Smooth muscle cell (in vitro differentiated cells): ENCODE measurements at regions not wholly inside any gene's neighbourhood (a gene's known extent, or its start where the extent isn't known, plus 50 kb on each side); places are given as distances from the start of the nearest gene placed in this dataset.

Experiments used
- DNase-seq: peaks from one replicate; lab custom pipeline; 2025; ENCODE audit not compliant: unreplicated experiment; lab: John Stamatoyannopoulos, UW
- H2AFZ ChIP-seq: fragments of 200-600 bp; sonication (generic); 2 replicates; pipeline ENCODE4 v1.6.0; 2016; ENCODE audit warnings: antibody characterized with exemption, low read depth, mild to moderate bottlenecking
- H3F3A ChIP-seq: fragments of 200-600 bp; sonication (generic); 2 replicates; pipeline ENCODE4 v1.6.0; 2017; ENCODE audit warnings: antibody characterized with exemption, low read depth
- H3K27ac ChIP-seq: fragments of 200-600 bp; sonication (generic); 2 replicates; pipeline ENCODE4 v1.5.1; 2016; ENCODE audit warnings: low read depth, mild to moderate bottlenecking
- H3K27me3 ChIP-seq: fragments of 200-600 bp; sonication (generic); 2 replicates; pipeline ENCODE4 v1.6.1; 2016; ENCODE audit warnings: low read depth, mild to moderate bottlenecking
- H3K36me3 ChIP-seq: fragments of 200-600 bp; sonication (generic); 2 replicates; pipeline ENCODE4 v1.5.1; 2016; ENCODE audit warnings: low read depth
- H3K4me1 ChIP-seq: fragments of 200-600 bp; sonication (generic); 2 replicates; pipeline ENCODE4 v1.5.1; 2016; ENCODE audit warnings: low read depth
- H3K4me2 ChIP-seq: fragments of 200-600 bp; sonication (generic); 2 replicates; pipeline ENCODE4 v1.6.0; 2016; ENCODE audit warnings: mild to moderate bottlenecking
- H3K4me3 ChIP-seq: fragments of 200-600 bp; sonication (generic); 2 replicates; pipeline ENCODE4 v1.5.1; 2016; ENCODE audit warnings: mild to moderate bottlenecking
- H3K79me2 ChIP-seq: fragments of 200-600 bp; sonication (generic); 2 replicates; pipeline ENCODE4 v1.6.0; 2016; ENCODE audit warnings: low read depth, mild to moderate bottlenecking
- H3K9ac ChIP-seq: fragments of 200-600 bp; sonication (generic); 2 replicates; pipeline ENCODE4 v1.6.0; 2016; ENCODE audit warnings: low read depth
- H3K9me3 ChIP-seq: fragments of 200-600 bp; sonication (generic); replicated peaks from 2 replicates; pipeline ENCODE4 v1.5.1; 2016; ENCODE audit warnings: low read depth
- H4K20me1 ChIP-seq: fragments of 200-600 bp; sonication (generic); 2 replicates; pipeline ENCODE4 v1.6.0; 2016; ENCODE audit warnings: low read depth
- CTCF ChIP-seq: fragments of 200-600 bp; sonication (generic); IDR thresholded peaks from 2 replicates; pipeline ENCODE4 v1.5.1; 2017; ENCODE audit warnings: borderline replicate concordance, mild to moderate bottlenecking, antibody characterized with exemption; ENCODE audit not compliant: insufficient read depth, poor library complexity, severe bottlenecking
- WGBS: methylation state at CpG from one replicate; pipeline ENCODE4 v1.1.7; 2016; ENCODE audit warnings: low lambda C conversion rate; 5-methylcytosine and 5-hydroxymethylcytosine counted together

- H3F3A ChIP-seq, result no peaks in the 10 kb centered on the region
- no peak overlapping the region for H2AFZ ChIP-seq
- no peak overlapping the region for H3K27ac ChIP-seq
- 80% methylated on average over 5 of the region's 5 CpGs for WGBS
- H3K9ac ChIP-seq, result no peak overlapping the region
- H3K4me1 ChIP-seq, result no peaks in the 10 kb centered on the region
- no peak for TF ChIP-seq CTCF
- H3K4me2 ChIP-seq, result no peak overlapping the region
- H3K79me2 ChIP-seq, result no peaks in the 10 kb centered on the region
- H3K27me3 ChIP-seq, result no peaks in the 10 kb centered on the region
- no peaks in the 10 kb centered on the region for H4K20me1 ChIP-seq
- H3K36me3 ChIP-seq, result no peaks in the 10 kb centered on the region
- H3K9me3 ChIP-seq, result no peaks in the 10 kb centered on the region
- DNase-seq, result no peak
- H3K4me3 ChIP-seq, result no peak overlapping the region
These were observed 83.7 kb upstream of the CDH19 start for GRCh38 chr18:66687635-66688034.

GRCh38 chr18:66682855-66683322 is 79.0 kb upstream of the CDH19 start:
- H3K9me3 ChIP-seq, result no peaks in the 10 kb centered on the region
- DNase-seq, result no peak
- 53% methylated on average over 5 of the region's 5 CpGs for WGBS
- no peaks in the 10 kb centered on the region for H3K79me2 ChIP-seq
- no peak overlapping the region for H3K27ac ChIP-seq
- peak overlapping the region; percentile 24 for H3K4me3 ChIP-seq
- no peaks in the 10 kb centered on the region for H3F3A ChIP-seq
- no peak overlapping the region for H3K9ac ChIP-seq
- H3K4me2 ChIP-seq, result peak overlapping the region; percentile 63
- no peaks in the 10 kb centered on the region for H4K20me1 ChIP-seq
- no peaks in the 10 kb centered on the region for H3K4me1 ChIP-seq
- peak overlapping the region; percentile 81 for H2AFZ ChIP-seq
- H3K27me3 ChIP-seq, result no peaks in the 10 kb centered on the region
- no peaks in the 10 kb centered on the region for H3K36me3 ChIP-seq
- TF ChIP-seq CTCF, result no peak

GRCh38 chr18:66676699-66677098 is 72.8 kb upstream of the CDH19 start:
- WGBS, result 84% methylated on average over 4 of the region's 4 CpGs
- H3K4me3 ChIP-seq, result no peak overlapping the region
- no peaks in the 10 kb centered on the region for H3F3A ChIP-seq
- no peaks in the 10 kb centered on the region for H4K20me1 ChIP-seq
- H3K27ac ChIP-seq, result no peak overlapping the region
- TF ChIP-seq CTCF, result no peak
- H3K27me3 ChIP-seq, result no peaks in the 10 kb centered on the region
- no peaks in the 10 kb centered on the region for H3K36me3 ChIP-seq
- H3K4me2 ChIP-seq, result no peak overlapping the region
- no peak for DNase-seq
- H3K9me3 ChIP-seq, result no peaks in the 10 kb centered on the region
- H3K79me2 ChIP-seq, result no peaks in the 10 kb centered on the region
- H3K9ac ChIP-seq, result no peak overlapping the region
- no peaks in the 10 kb centered on the region for H3K4me1 ChIP-seq
- H2AFZ ChIP-seq, result no peak overlapping the region

- H3K4me2 ChIP-seq, result no peak overlapping the region
- no peak overlapping the region for H3K27ac ChIP-seq
- 17% methylated on average over 2 of the region's 2 CpGs for WGBS
- no peak overlapping the region for H3K9ac ChIP-seq
- no peaks in the 10 kb centered on the region for H3K79me2 ChIP-seq
- no peaks in the 10 kb centered on the region for H3K9me3 ChIP-seq
- no peaks in the 10 kb centered on the region for H3F3A ChIP-seq
- H3K4me3 ChIP-seq, result no peak overlapping the region
- no peaks in the 10 kb centered on the region for H3K4me1 ChIP-seq
- H2AFZ ChIP-seq, result peak overlapping the region; percentile 7
- no peaks in the 10 kb centered on the region for H3K36me3 ChIP-seq
- no peaks in the 10 kb centered on the region for H3K27me3 ChIP-seq
- no peaks in the 10 kb centered on the region for H4K20me1 ChIP-seq
- DNase-seq, result no peak
- TF ChIP-seq CTCF, result no peak
These were observed 70.4 kb upstream of the CDH19 start for GRCh38 chr18:66674286-66674685.
